Bronchial epithelial cell (primary cell): ENCODE measurements at regions not wholly inside any gene's neighbourhood (a gene's known extent, or its start where the extent isn't known, plus 50 kb on each side); places are given as distances from the start of the nearest gene placed in this dataset.

Experiments
- DNase-seq: peaks from one replicate; pipeline ENCODE4 v3.0.0-alpha.2; 2010; ENCODE audit warnings: low read depth
- FAIRE-seq: peaks from 2 replicates; lab custom pipeline; 2011; peaks lifted over from hg19 to GRCh38; lab: Jason Lieb, UNC
- H3K27me3 ChIP-seq: 2 replicates; pipeline ENCODE4 v1.5.1; 2011; ENCODE audit warnings: low read length; ENCODE audit not compliant: control insufficient read depth, insufficient read depth
- H3K36me3 ChIP-seq: 2 replicates; pipeline ENCODE4 v1.5.1; 2011; ENCODE audit warnings: low read length; ENCODE audit not compliant: control insufficient read depth, insufficient read depth
- H3K4me3 ChIP-seq: 2 replicates; pipeline ENCODE4 v1.5.1; 2011; ENCODE audit warnings: mild to moderate bottlenecking, low read depth, low read length, control low read depth
- TF ChIP-seq, protein P1 (sequence below): IDR thresholded peaks from 2 replicates; pipeline ENCODE4 v1.5.1; 2011; ENCODE audit warnings: mild to moderate bottlenecking, moderate library complexity, low read length, control low read depth, inconsistent platforms; ENCODE audit not compliant: insufficient read depth, severe bottlenecking

DNA sequence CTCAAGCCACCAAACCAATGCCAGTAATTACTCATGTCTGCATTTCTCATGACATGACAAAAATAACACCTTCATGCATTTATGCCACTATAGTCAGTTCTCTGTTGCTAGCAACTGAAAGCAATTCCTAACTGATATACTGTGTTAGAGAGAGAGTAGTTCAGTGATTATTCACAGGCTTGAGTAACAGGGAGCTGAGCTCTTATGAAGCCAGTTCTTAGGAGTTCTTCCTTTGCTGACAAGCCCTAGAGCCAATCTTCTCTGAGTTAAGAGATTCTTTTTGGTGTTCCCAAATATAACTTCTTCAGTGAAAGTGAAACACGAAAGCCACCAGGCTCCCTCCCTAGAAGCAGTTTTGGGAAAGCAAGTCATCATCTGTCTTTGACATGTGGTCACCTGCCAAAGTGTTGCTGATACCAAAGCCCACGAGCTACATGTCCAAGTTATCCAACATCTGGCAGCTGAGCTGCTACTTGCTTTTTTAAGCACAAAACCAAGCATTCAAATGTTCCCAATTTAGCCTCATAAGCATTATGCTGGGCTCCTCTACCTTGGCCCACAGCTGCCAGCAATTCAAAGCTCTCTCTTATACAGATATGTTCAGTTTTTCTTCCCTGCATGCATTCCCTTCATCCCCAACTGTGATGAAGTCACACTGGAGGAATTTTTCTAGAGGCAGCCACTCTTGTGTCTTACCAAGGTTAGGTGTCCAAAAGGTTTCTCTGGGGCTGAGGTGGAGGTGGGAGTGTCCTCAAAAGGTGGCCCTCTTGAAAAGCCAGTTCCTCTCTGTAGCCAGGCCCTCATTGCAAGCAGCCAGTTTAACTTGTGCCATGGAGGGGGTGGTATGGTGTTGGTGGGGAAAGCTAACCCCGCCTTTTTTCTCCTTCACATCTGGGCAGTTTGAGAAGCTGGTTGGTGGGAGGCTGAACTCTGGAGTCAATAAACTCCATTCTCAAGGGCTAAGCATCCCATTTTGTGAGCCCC is 92.7 kb upstream of the ARMC2 start:
- TF ChIP-seq, protein P1, sequence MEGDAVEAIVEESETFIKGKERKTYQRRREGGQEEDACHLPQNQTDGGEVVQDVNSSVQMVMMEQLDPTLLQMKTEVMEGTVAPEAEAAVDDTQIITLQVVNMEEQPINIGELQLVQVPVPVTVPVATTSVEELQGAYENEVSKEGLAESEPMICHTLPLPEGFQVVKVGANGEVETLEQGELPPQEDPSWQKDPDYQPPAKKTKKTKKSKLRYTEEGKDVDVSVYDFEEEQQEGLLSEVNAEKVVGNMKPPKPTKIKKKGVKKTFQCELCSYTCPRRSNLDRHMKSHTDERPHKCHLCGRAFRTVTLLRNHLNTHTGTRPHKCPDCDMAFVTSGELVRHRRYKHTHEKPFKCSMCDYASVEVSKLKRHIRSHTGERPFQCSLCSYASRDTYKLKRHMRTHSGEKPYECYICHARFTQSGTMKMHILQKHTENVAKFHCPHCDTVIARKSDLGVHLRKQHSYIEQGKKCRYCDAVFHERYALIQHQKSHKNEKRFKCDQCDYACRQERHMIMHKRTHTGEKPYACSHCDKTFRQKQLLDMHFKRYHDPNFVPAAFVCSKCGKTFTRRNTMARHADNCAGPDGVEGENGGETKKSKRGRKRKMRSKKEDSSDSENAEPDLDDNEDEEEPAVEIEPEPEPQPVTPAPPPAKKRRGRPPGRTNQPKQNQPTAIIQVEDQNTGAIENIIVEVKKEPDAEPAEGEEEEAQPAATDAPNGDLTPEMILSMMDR = no peak
- Histone ChIP-seq H3K27me3 (no peaks in the 10 kb centered on the region), H3K4me3 (no peak overlapping the region), H3K36me3 (no peaks in the 10 kb centered on the region)
- FAIRE-seq (no peak), DNase-seq (peak; percentile 22)

DNA sequence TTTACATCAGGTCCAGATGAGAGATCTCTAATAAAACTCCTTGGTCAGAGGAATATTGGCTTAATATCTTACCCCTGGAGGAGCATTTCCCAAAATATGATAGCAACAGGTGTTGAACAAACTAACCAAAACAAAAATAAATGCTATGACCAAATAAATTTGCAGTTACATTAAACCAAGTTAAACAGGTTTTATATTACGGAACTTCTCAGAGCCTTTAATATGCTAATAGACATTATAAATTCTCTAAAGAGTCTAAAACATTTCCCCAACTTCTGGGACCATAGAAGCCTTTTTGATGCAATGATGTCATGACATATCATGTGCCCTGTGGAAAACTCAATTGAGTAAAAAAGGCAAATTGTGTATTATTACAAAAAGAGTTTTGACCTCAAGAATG is 90.9 kb upstream of the ARMC2 start:
- Histone ChIP-seq H3K36me3 (no peaks in the 10 kb centered on the region), H3K27me3 (no peaks in the 10 kb centered on the region), H3K4me3 (no peak overlapping the region)
- DNase-seq (no peak), FAIRE-seq (no peak)
- TF ChIP-seq, protein P1 = no peak

DNA sequence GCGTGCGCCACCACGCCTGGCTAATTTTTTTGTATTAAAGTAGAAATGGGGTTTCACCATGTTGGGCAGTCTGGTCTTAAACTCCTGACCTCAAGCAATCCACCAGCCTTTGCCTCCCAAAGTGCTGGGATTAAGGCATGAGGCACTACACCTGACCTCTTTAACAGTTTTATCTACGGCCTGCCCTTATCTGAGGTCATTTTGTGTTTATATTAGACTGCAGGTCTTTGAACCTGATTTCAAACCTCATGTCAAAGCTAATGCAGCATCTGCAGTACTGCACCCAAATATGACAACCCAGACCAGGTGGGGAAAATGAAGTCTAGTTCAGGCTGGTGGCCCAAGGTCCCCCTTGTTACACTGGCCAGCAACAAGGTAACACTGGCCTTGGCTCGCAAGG is 89.3 kb upstream of the ARMC2 start:
- FAIRE-seq (no peak), DNase-seq (no peak)
- H3K4me3 ChIP-seq = no peak overlapping the region
- H3K36me3 ChIP-seq = no peaks in the 10 kb centered on the region
- TF ChIP-seq, protein P1 = no peak
- no peaks in the 10 kb centered on the region for H3K27me3 ChIP-seq

DNA sequence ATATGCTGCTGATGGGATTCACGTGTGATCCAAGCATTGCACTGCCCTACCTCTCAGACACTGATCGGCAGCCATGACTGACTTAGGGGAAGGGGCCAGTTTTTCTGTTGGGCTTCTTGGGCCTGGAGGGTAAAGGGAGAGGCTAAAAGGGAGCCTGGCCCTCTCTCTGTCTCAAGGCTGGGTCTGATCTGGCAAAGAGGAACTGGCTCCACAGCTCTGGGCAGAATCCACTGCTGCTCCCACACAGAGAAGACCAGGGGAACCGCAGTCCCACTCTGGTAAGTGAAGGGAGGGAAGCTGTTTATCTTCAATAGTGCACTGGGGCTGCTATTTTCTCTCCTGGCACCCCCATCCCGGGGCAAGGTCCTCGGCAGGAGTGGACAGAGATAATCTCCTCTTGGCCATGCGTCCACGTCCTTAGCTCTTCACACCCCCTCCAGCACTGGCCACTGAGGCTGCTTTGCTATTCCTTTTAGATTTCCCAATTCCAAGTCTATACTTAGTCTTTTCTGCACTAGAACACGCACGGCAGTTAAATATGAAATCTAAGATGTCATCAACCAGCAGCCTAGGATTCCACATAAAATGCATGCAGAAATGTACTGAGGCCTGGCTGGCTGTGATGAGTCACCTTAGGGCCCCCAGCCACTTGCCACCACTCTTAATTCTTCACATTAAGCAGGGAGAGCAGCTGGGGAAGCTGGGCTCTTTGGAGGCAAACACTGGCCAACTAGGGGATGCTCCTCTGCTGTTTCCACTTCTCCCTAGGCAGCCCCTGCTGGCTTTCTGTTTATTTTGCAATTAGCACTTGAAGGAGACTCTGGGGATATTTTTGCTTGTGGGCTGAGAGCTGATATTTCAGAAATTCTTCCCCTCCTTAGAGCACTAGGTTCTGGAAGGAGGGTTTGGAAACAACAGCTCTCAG is 87.8 kb upstream of the ARMC2 start:
- no peak for DNase-seq
- no peak overlapping the region for H3K4me3 ChIP-seq
- H3K36me3 ChIP-seq = no peaks in the 10 kb centered on the region
- FAIRE-seq = no peak
- TF ChIP-seq, protein P1 = no peak
- H3K27me3 ChIP-seq = no peaks in the 10 kb centered on the region

DNA sequence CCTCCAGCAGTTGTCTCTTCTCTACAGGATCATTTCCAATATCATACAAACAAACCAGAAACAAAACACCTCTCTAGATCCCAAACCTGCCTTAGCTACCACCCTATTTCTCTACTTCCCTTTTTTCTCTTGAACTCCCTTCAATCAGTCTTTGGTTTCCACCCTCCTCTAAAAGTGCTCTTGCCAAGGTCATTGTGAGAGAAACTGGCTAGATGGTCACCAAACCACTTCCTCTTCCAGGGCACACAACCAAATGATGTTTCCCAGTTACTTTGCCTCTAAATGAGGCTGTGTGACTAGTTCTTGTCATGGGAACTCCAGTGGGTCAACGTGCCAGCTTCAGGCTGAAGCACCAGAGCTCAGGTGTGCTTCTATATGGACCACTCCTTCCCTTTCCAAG is 85.8 kb upstream of the ARMC2 start:
- DNase-seq (no peak), FAIRE-seq (peak; percentile 7)
- H3K4me3 ChIP-seq = no peak overlapping the region
- TF ChIP-seq, protein P1 = no peak
- no peaks in the 10 kb centered on the region for H3K36me3 ChIP-seq
- no peaks in the 10 kb centered on the region for H3K27me3 ChIP-seq
